K562 (cell line): ENCODE measurements at regions not wholly inside any gene's neighbourhood (a gene's known extent, or its start where the extent isn't known, plus 50 kb on each side); places are given as distances from the start of the nearest gene placed in this dataset.

Experiments
- ATAC-seq: fragments of 200-7000 bp; cut with Tn5 transposase; 3 replicates; pipeline ENCODE4 v1.9.1; 2020; ENCODE audit warnings: moderate library complexity
- BruUV-seq: library from RNA; stranded (reverse); fragments of 400-500 nt; replicated peaks from 2 replicates; lab custom pipeline; 2021; lab: Mats Ljungman, UMichigan
- CTCF ChIA-PET: fragments of 300-600 bp; formaldehyde crosslinking; extraction: SDS; loops from one replicate; lab custom pipeline; 2021; ENCODE audit warnings: low intra/inter-chr PET ratio; lab: Yijun Ruan, JAX
- POLR2A ChIA-PET: fragments of 300-600, 350-650 bp; sonication (Branson Sonifier 250); formaldehyde crosslinking; extraction: SDS; loops from one replicate; lab custom pipeline; 2021; ENCODE audit warnings: antibody characterized with exemption, inconsistent platforms; lab: Yijun Ruan, JAX
- DNase-seq, 4 experiments: peaks; one replicate each; pipeline versions ENCODE4 v3.0.0 to v3.0.0-alpha.2; 2011 to 2018; ENCODE audit warnings: low spot score in 3 of 4, mixed read lengths in 3 of 4; ENCODE audit errors: extremely low read depth in 1 of 4
- FAIRE-seq: peaks from 2 replicates; lab custom pipeline; 2011; peaks lifted over from hg19 to GRCh38; lab: Jason Lieb, UNC
- H2AFZ ChIP-seq: 2 replicates; pipeline ENCODE4 v1.6.0; 2011; ENCODE audit warnings: low read depth, low read length, control low read depth, inconsistent platforms
- H3K27ac ChIP-seq: fragments of 200-600 bp; 3 replicates; pipeline ENCODE4 v1.8.0; 2011; ENCODE audit warnings: low read depth, mild to moderate bottlenecking, control low read depth, inconsistent platforms, low read length, moderate library complexity, mixed read lengths; ENCODE audit errors: extremely low read depth
- H3K27me3 ChIP-seq, 2 experiments: fragments of 300-600 bp in 1 of 2; 2 replicates in 1 of 2; 3 replicates in 1 of 2; pipeline versions ENCODE4 v1.6.0 to v1.8.0; 2011; ENCODE audit warnings: inconsistent platforms in 2 of 2, low read length in 2 of 2, mild to moderate bottlenecking in 1 of 2, mixed read lengths in 1 of 2, moderate library complexity in 1 of 2; ENCODE audit not compliant: control insufficient read depth in 2 of 2, insufficient read depth in 2 of 2
- H3K36me3 ChIP-seq: fragments of 300-600 bp; 3 replicates; pipeline ENCODE4 v1.8.0; 2011; ENCODE audit warnings: mild to moderate bottlenecking, low read length, inconsistent platforms; ENCODE audit not compliant: control insufficient read depth, insufficient read depth
- H3K4me1 ChIP-seq, 2 experiments: fragments of 200-600 bp in 1 of 2; replicated peaks in 1 of 2; 2 replicates in 1 of 2; 3 replicates in 1 of 2; pipeline versions ENCODE4 v1.5.1 to v1.8.0; 2011; ENCODE audit warnings: inconsistent platforms in 2 of 2, low read length in 2 of 2, mild to moderate bottlenecking in 1 of 2, mixed read lengths in 1 of 2, moderate library complexity in 1 of 2; ENCODE audit not compliant: control insufficient read depth in 2 of 2, insufficient read depth in 2 of 2
- H3K4me2 ChIP-seq: 2 replicates; pipeline ENCODE4 v1.6.1; 2011; ENCODE audit warnings: low read length, control low read depth, inconsistent platforms, mixed read lengths; ENCODE audit not compliant: insufficient read depth
- H3K4me3 ChIP-seq: fragments of 200-600 bp; sonication (generic), shearing (Covaris generic); 2 replicates; pipeline ENCODE4 v1.5.1; 2016; ENCODE audit warnings: control low read depth, inconsistent platforms
- H3K79me2 ChIP-seq: fragments of 200-600 bp; 3 replicates; pipeline ENCODE4 v1.8.0; 2011; ENCODE audit warnings: low read length, inconsistent platforms; ENCODE audit not compliant: control insufficient read depth, insufficient read depth
- H3K9ac ChIP-seq, 2 experiments: 2 replicates each; pipeline versions ENCODE4 v1.6.0 to v1.6.1; 2011; ENCODE audit warnings: low read depth in 2 of 2, low read length in 2 of 2, control low read depth in 1 of 2, inconsistent platforms in 1 of 2, mild to moderate bottlenecking in 1 of 2, mixed read lengths in 1 of 2; ENCODE audit not compliant: insufficient read depth in 1 of 2
- H3K9me1 ChIP-seq: one replicate; pipeline ENCODE4 v1.6.0; 2011; ENCODE audit warnings: inconsistent platforms, mild to moderate bottlenecking, low read length, moderate library complexity; ENCODE audit not compliant: control insufficient read depth, insufficient read depth
- H3K9me3 ChIP-seq: replicated peaks from 2 replicates; pipeline ENCODE4 v1.5.1; 2011; ENCODE audit warnings: low read depth, low read length, inconsistent platforms; ENCODE audit not compliant: control insufficient read depth, insufficient read depth
- H4K20me1 ChIP-seq: replicated peaks from 2 replicates; pipeline ENCODE4 v1.6.1; 2011; ENCODE audit warnings: low read length, inconsistent platforms, mixed read lengths; ENCODE audit not compliant: control insufficient read depth, insufficient read depth
- ARNT ChIP-seq, 2 experiments: fragments of 450-650 bp; IDR thresholded peaks; 2 replicates each; pipeline ENCODE4 v1.6.1; 2016; ENCODE audit warnings: mild to moderate bottlenecking in 1 of 2
- HES1 ChIP-seq: fragments of 450-650 bp; IDR thresholded peaks from 2 replicates; pipeline ENCODE4 v1.6.1; 2016; ENCODE audit warnings: low read depth, mild to moderate bottlenecking, moderate library complexity
- IRF1 ChIP-seq: sonication (generic); formaldehyde crosslinking; IDR thresholded peaks from 2 replicates; pipeline ENCODE4 v1.8.0; 2022; ENCODE audit warnings: missing genetic modification reagents, mild to moderate bottlenecking, borderline replicate concordance
- MCM2 ChIP-seq: fragments of 450-650 bp; IDR thresholded peaks from 2 replicates; pipeline ENCODE4 v1.6.1; 2017; ENCODE audit warnings: low read depth, mild to moderate bottlenecking
- POLR3A ChIP-seq: IDR thresholded peaks from 2 replicates; pipeline ENCODE4 v1.6.1; 2011; ENCODE audit warnings: borderline replicate concordance, mild to moderate bottlenecking, moderate library complexity; ENCODE audit not compliant: insufficient read length, insufficient read depth; ENCODE audit errors: extremely low read depth
- RERE ChIP-seq: sonication (generic); formaldehyde crosslinking; IDR thresholded peaks from 2 replicates; pipeline ENCODE4 v1.8.0; 2023; ENCODE audit warnings: missing genetic modification reagents, mild to moderate bottlenecking, borderline replicate concordance
- ZNF699 ChIP-seq: fragments of 250-450 bp; sonication (Bioruptor Pico); IDR thresholded peaks from 2 replicates; pipeline ENCODE4 v1.8.0; 2021; ENCODE audit warnings: mild to moderate bottlenecking, moderate library complexity; ENCODE audit not compliant: insufficient replicate concordance
- whole genome bisulfite sequencing: fragments of 100-300 bp; shearing (Covaris generic); methylation state at CpG from one replicate; pipeline ENCODE4 v1.1.6; 2016; ENCODE audit warnings: low coverage, mixed read lengths; ENCODE audit not compliant: insufficient coverage; ENCODE audit errors: missing lambda C conversion rate; 5-methylcytosine and 5-hydroxymethylcytosine counted together
- in situ Hi-C: fragments of 300-500 bp; cut with MboI; formaldehyde crosslinking; loops from 4 replicates; pipeline ENCODE4 v1.15.0; 2018; ENCODE audit warnings: inconsistent platforms, mixed read lengths
- intact Hi-C: fragments of 100-400 bp; cut with micrococcal nuclease; formaldehyde crosslinking; loops from 2 replicates; pipeline ENCODE4 v1.14.2; 2022

GRCh38 chr2:19656011-19656410 is 245.8 kb downstream of the TTC32 start:
- ATAC-seq (no peak), DNase-seq (no peak), FAIRE-seq (no peak)
- Histone ChIP-seq H3K9me3 (no peaks in the 10 kb centered on the region), H3K4me2 (no peak overlapping the region), H2AFZ (no peak overlapping the region), H3K27ac (no peak overlapping the region), H3K27me3 (no peaks in the 10 kb centered on the region), H3K4me3 (no peak overlapping the region), H4K20me1 (no peaks in the 10 kb centered on the region), H3K79me2 (no peaks in the 10 kb centered on the region), H3K36me3 (no peaks in the 10 kb centered on the region), H3K4me1 (no peaks in the 10 kb centered on the region), H3K9ac (no peak overlapping the region), H3K9me1 (no peaks in the 10 kb centered on the region)
- intact Hi-C loops = no loop called here
- in situ Hi-C loops = no loop called here
- CTCF ChIA-PET = no interaction called here
- TF ChIP-seq POLR3A (no peak), MCM2 (no peak), HES1 (no peak), ZNF699 (CRISPR knock-in tag) (no peak), RERE (CRISPR knock-in tag) (no peak), IRF1 (CRISPR knock-in tag) (no peak), ARNT (IDR thresholded peaks at IDR 0.05) (no peak)
- BruUV-seq = no TSS peak
- POLR2A ChIA-PET = no interaction called here
- 0% methylated on average over 1 of the region's 1 CpG for WGBS
